Activated CD4-positive, alpha-beta T cell treated with anti-CD3 and anti-CD28 coated beads for 36 hours (primary cell): ENCODE measurements at regions not wholly inside any gene's neighbourhood (a gene's known extent, or its start where the extent isn't known, plus 50 kb on each side); places are given as distances from the start of the nearest gene placed in this dataset.

Experiments
- ATAC-seq: fragments of 200-7000 bp; cut with Tn5 transposase; one replicate; pipeline ENCODE4 v1.10.0; 2021; ENCODE audit warnings: mild to moderate bottlenecking, moderate library complexity
- CTCF ChIA-PET: fragments of 350-600 bp; sonication (Branson Sonifier 250); formaldehyde crosslinking; loops from one replicate; lab custom pipeline; 2021; ENCODE audit warnings: antibody characterized with exemption; lab: Charles Lee
- POLR2A ChIA-PET: fragments of 350-600 bp; sonication (Branson Sonifier 250); formaldehyde crosslinking; loops from one replicate; lab custom pipeline; 2021; ENCODE audit warnings: antibody characterized with exemption, inconsistent platforms; lab: Charles Lee
- DNase-seq: peaks from one replicate; pipeline ENCODE4 v3.0.0-alpha.2; 2020
- H3K27ac Mint-ChIP-seq: one replicate; pipeline ENCODE4 v1.8.0; 2021; ENCODE audit warnings: mixed read lengths
- H3K27me3 Mint-ChIP-seq: one replicate; pipeline ENCODE4 v1.8.0; 2021; ENCODE audit warnings: mixed read lengths
- H3K36me3 Mint-ChIP-seq: one replicate; pipeline ENCODE4 v1.8.0; 2021; ENCODE audit warnings: low read depth, mixed read lengths
- H3K4me1 Mint-ChIP-seq: one replicate; pipeline ENCODE4 v1.8.0; 2021; ENCODE audit warnings: mixed read lengths
- H3K4me3 Mint-ChIP-seq: one replicate; pipeline ENCODE4 v1.8.0; 2021; ENCODE audit warnings: mild to moderate bottlenecking, moderate library complexity, mixed read lengths
- H3K9me3 Mint-ChIP-seq: one replicate; pipeline ENCODE4 v1.8.0; 2021; ENCODE audit warnings: low read depth, mixed read lengths
- intact Hi-C, 2 experiments: fragments of 100-400 bp; cut with DNase I in 1 of 2; cut with micrococcal nuclease in 1 of 2; formaldehyde crosslinking; loops; one replicate each; pipeline versions ENCODE4 v1.14.2 to v1.15.1; 2022 to 2024; cut with DNase I, micrococcal nuclease

DNA sequence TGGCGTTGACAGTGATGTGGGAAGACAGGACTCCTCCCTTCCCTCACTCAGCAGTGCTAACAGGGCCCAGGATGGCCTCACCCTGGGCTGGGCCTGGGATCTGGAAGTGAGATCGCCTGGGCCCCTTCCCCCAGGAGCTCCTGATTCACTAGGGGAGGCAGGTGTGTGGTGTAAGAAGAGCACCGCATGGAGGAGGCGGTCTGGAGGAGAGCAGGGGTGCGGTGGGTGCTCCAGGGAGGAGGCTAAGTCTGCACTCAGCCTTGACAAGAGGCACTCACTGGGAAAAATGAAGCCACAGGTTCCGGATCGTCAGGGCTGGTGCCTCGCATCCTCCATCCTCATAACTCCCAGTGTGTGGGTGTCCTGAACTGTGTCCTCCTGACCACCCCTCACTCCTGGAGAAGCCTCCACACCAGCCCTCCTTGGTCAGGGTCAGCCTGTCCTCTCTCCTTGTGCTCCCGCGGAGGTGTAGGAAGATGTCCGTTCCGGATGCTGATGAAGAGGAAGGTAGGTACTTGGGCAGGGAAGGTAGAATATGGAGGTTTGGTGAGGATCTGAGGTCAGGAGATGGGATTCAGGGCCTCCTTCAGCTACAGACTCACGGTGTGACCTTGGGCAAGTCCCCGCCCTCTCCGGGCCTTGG lies 142.1 kb upstream of the WNT4 start:
- ChIA-PET POLR2A (no interaction called here), CTCF (interaction anchor here (0.6 kb wide), 1 partner anchor 350 kb away, joined by 3 read pairs; no protein-coding TSS in a partner anchor)
- peaks cover 3% of the 10 kb centered on the region for H3K9me3 Mint-ChIP-seq
- DNase-seq (no peak), ATAC-seq (no peak)
- no peaks in the 10 kb centered on the region for H3K36me3 Mint-ChIP-seq
- H3K4me1 Mint-ChIP-seq = no peaks in the 10 kb centered on the region
- intact Hi-C loops = no loop called here
- peaks cover 9% of the 10 kb centered on the region for H3K27me3 Mint-ChIP-seq
- no peak overlapping the region for H3K27ac Mint-ChIP-seq
- no peak overlapping the region for H3K4me3 Mint-ChIP-seq

DNA sequence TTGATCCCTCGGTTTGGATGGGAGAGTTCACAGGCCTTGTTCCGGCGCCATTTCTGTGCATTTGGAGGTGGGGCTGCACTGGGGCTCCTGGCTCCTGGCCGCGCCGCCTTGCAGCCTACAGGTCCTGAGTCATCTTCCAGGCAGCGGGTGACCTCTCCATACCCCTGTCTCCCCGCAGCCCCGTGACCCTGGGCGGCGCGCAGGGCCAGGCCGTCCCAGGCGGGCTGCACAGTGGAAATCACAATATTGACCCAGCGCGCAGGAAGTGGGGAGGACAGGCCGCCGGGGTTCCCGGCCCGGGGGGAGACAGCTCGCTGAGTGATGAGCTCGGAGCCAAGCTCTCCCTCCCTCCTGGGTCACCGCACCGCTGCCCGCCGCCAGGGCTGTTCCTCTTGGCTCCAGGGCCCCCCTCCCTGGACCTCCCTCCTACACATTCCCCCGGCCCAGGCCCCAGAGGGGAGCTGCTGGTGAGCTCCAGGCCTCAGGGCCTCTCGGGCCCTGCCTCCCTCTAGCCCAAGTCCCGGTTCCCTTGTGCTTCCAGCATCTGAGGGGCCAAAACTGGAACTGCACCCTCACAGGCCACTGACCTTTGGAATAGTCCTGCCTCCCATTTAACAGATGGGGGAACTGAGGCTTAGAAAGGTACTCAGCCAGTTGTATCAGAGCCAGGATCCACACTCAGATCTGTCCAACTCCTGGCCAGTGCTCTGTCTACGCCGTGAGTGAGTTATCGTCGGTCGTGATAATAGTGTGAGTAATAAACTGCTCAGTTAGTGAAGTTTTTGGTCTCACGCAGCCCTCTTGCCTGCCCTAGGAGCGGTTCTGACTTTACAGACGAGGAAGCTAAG lies 142.9 kb upstream of the WNT4 start:
- H3K27me3 Mint-ChIP-seq = peaks cover 5% of the 10 kb centered on the region
- no peaks in the 10 kb centered on the region for H3K36me3 Mint-ChIP-seq
- no peak overlapping the region for H3K27ac Mint-ChIP-seq
- peaks cover under 1% of the 10 kb centered on the region for H3K9me3 Mint-ChIP-seq
- ATAC-seq = no peak
- CTCF ChIA-PET = no interaction called here
- POLR2A ChIA-PET = no interaction called here
- H3K4me1 Mint-ChIP-seq = no peaks in the 10 kb centered on the region
- intact Hi-C loops = no loop called here
- no peak overlapping the region for H3K4me3 Mint-ChIP-seq
- no peak for DNase-seq

DNA sequence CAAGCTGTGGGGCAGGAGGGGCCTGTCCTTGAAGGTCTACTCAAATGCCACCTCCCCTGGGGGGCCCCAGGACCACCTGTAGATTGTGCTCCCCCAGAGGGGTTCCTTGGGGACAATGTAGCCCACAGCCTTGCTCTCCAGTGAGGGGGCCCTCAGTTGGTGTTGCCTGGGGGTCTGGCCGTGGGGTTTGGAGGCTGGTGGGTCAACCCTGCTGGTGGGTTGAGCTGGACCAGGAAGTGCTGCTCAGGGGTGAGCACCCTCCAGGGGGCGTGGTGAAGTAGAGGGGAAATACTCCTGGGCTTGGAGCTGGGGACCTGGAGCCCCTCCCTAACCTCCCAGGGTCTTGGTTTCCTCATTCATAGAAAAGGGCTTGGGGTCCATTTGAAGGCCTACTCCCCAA lies 143.6 kb upstream of the WNT4 start:
- H3K4me3 Mint-ChIP-seq = no peak overlapping the region
- intact Hi-C loops = no loop called here
- H3K27ac Mint-ChIP-seq = no peak overlapping the region
- no peak for ATAC-seq
- POLR2A ChIA-PET = interaction anchor here (0.7 kb wide), 1 partner anchor 239 kb away, joined by 3 read pairs; no protein-coding TSS in a partner anchor
- no peak for DNase-seq
- peaks cover 7% of the 10 kb centered on the region for H3K27me3 Mint-ChIP-seq
- no peaks in the 10 kb centered on the region for H3K4me1 Mint-ChIP-seq
- CTCF ChIA-PET = interaction anchor here (0.6 kb wide), 1 partner anchor 103 kb away, joined by 4 read pairs; no protein-coding TSS in a partner anchor
- no peaks in the 10 kb centered on the region for H3K36me3 Mint-ChIP-seq
- no peaks in the 10 kb centered on the region for H3K9me3 Mint-ChIP-seq

DNA sequence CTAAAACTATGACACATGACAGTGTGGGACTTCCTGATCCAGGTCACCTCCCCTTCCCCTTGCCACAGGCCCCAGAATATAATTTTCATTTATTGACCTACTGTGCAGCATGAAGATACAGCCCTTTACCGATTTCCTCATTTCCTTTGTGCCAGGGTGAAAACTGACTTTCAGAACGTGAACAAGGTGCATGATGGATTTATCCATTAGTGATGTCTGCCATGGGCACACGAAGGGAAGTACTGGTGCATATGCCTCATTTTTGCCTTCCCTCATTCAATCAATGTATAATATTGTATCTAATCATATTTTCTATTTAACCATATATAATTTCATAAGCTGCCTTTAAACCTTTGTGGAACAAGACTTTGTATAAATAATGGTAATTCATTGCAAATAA lies 144.4 kb upstream of the WNT4 start:
- H3K4me1 Mint-ChIP-seq = no peaks in the 10 kb centered on the region
- no peak for ATAC-seq

GRCh38 chr1:22287946-22288520 lies 145.1 kb upstream of the WNT4 start:
- Mint-ChIP-seq H3K36me3 (no peaks in the 10 kb centered on the region), H3K4me1 (no peaks in the 10 kb centered on the region), H3K9me3 (no peaks in the 10 kb centered on the region), H3K4me3 (no peak overlapping the region), H3K27ac (no peak overlapping the region), H3K27me3 (peaks cover 7% of the 10 kb centered on the region)
- DNase-seq (no peak), ATAC-seq (no peak)
- intact Hi-C loops = no loop called here
- CTCF ChIA-PET = interaction anchor here (0.6 kb wide), 1 partner anchor 74 kb away, joined by 3 read pairs; no protein-coding TSS in a partner anchor
- POLR2A ChIA-PET = no interaction called here

More for the DNA sequence above, 144.4 kb upstream of the WNT4 start:
- Mint-ChIP-seq H3K36me3 (no peaks in the 10 kb centered on the region), H3K27me3 (peaks cover 7% of the 10 kb centered on the region), H3K27ac (no peak overlapping the region), H3K9me3 (no peaks in the 10 kb centered on the region), H3K4me3 (no peak overlapping the region)
- intact Hi-C loops = no loop called here
- POLR2A ChIA-PET = no interaction called here
- CTCF ChIA-PET = interaction anchor here (0.6 kb wide), 2 partner anchors 73 to 104 kb away, joined by 3 to 4 read pairs; no protein-coding TSS in a partner anchor
- DNase-seq = no peak

GRCh38 chr1:22288593-22289241 lies 145.8 kb upstream of the WNT4 start:
- H3K4me1 Mint-ChIP-seq = no peaks in the 10 kb centered on the region
- no peak overlapping the region for H3K27ac Mint-ChIP-seq
- ChIA-PET CTCF (no interaction called here), POLR2A (no interaction called here)
- H3K4me3 Mint-ChIP-seq = no peak overlapping the region
- DNase-seq (no peak), ATAC-seq (no peak)
- no peaks in the 10 kb centered on the region for H3K9me3 Mint-ChIP-seq
- H3K36me3 Mint-ChIP-seq = no peaks in the 10 kb centered on the region
- intact Hi-C loops = no loop called here
- H3K27me3 Mint-ChIP-seq = peaks cover 7% of the 10 kb centered on the region

DNA sequence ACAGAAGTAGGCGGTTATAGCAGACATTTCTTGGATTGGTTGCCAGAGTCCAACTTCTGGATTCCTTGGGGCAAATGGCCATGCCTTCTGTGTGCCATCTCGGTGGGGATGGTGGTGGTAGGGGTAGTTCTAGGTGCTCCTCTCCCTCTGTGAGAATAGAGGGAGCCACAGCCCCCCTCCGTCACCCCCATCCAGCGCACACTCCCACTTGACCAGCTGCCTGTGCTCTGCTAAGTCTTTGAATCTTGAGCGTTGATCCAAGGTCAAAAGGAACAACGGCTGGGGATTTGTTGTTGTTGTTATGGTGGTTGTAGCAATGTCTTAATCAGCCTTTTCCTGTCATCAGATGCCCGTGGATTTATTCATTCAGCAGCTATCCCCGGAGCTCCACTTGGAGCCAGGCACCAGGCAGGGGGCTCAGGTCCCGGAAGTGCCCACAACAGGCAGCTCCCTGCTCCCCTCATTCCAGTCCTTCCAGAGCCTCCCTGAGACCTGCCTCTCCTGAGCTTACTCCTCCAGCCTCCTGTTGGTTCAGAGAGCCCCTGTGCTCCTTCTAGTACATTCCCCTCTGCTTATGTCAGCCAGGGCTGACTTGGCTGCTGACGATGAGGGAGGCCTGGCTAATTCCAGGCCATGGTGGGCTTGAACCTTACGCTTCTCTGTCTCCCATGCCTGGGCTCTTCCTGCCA lies 146.6 kb upstream of the WNT4 start:
- no peaks in the 10 kb centered on the region for H3K36me3 Mint-ChIP-seq
- intact Hi-C loops = no loop called here
- H3K27me3 Mint-ChIP-seq = peaks cover 11% of the 10 kb centered on the region
- no peaks in the 10 kb centered on the region for H3K4me1 Mint-ChIP-seq
- ATAC-seq (no peak), DNase-seq (no peak)
- POLR2A ChIA-PET = no interaction called here
- H3K9me3 Mint-ChIP-seq = no peaks in the 10 kb centered on the region
- CTCF ChIA-PET = no interaction called here
- no peak overlapping the region for H3K4me3 Mint-ChIP-seq
- H3K27ac Mint-ChIP-seq = no peak overlapping the region

GRCh38 chr1:22290157-22290556 lies 147.3 kb upstream of the WNT4 start:
- POLR2A ChIA-PET = no interaction called here
- Mint-ChIP-seq H3K4me3 (no peak overlapping the region), H3K9me3 (no peaks in the 10 kb centered on the region), H3K4me1 (no peaks in the 10 kb centered on the region), H3K36me3 (no peaks in the 10 kb centered on the region), H3K27ac (no peak overlapping the region), H3K27me3 (peaks cover 11% of the 10 kb centered on the region)
- DNase-seq (no peak), ATAC-seq (no peak)
- CTCF ChIA-PET = no interaction called here
- intact Hi-C loops = no loop called here

- ATAC-seq (no peak), DNase-seq (no peak)
- ChIA-PET POLR2A (no interaction called here), CTCF (interaction anchor here (0.6 kb wide), 2 partner anchors 216 to 1110 kb away, joined by 3 to 4 read pairs; no protein-coding TSS in a partner anchor)
- Mint-ChIP-seq H3K4me3 (no peak overlapping the region), H3K9me3 (no peaks in the 10 kb centered on the region), H3K27me3 (peaks cover 11% of the 10 kb centered on the region), H3K36me3 (no peaks in the 10 kb centered on the region), H3K27ac (no peak overlapping the region), H3K4me1 (no peaks in the 10 kb centered on the region)
- intact Hi-C loops = no loop called here
Observed at GRCh38 chr1:22290611-22291010, 147.7 kb upstream of the WNT4 start.

- no peak for DNase-seq
- Mint-ChIP-seq H3K4me1 (no peaks in the 10 kb centered on the region), H3K27me3 (peaks cover 14% of the 10 kb centered on the region), H3K4me3 (no peak overlapping the region), H3K27ac (no peak overlapping the region), H3K9me3 (no peaks in the 10 kb centered on the region), H3K36me3 (no peaks in the 10 kb centered on the region)
- no peak for ATAC-seq
- POLR2A ChIA-PET = interaction anchor here (0.6 kb wide), 1 partner anchor 163 kb away, joined by 5 read pairs; no protein-coding TSS in a partner anchor
- intact Hi-C loops = no loop called here
- CTCF ChIA-PET = interaction anchor here (0.6 kb wide), 2 partner anchors 217 to 1109 kb away, joined by 3 to 4 read pairs; no protein-coding TSS in a partner anchor
Observed at GRCh38 chr1:22291057-22291456, 148.2 kb upstream of the WNT4 start.
